HPDE6-E6E7 (cell line): ENCODE measurements at regions not wholly inside any gene's neighbourhood (a gene's known extent, or its start where the extent isn't known, plus 50 kb on each side); places are given as distances from the start of the nearest gene placed in this dataset.
"Not testable (repeated sequence)": the region's sequence is repeated elsewhere in the genome, so short reads cannot be mapped to it uniquely, and the experiment has no call there.

ENCODE experiments used
- DNase-seq: peaks from one replicate; pipeline ENCODE4 v3.0.0; 2011; ENCODE audit warnings: missing footprints; ENCODE audit errors: extremely low spot score

- DNase-seq: no peak
Observed at GRCh38 chr6:119821380-119821779, 471.8 kb upstream of the MAN1A1 start.

- DNase-seq: no peak
Observed at GRCh38 chr6:119818876-119819275, 469.3 kb upstream of the MAN1A1 start.

- DNase-seq: no peak
Observed at GRCh38 chr6:119814609-119815400, 465.2 kb upstream of the MAN1A1 start.

- no peak for DNase-seq
Observed at GRCh38 chr6:119802464-119802863, 452.9 kb upstream of the MAN1A1 start.

GRCh38 chr6:119801056-119801455 lies 451.5 kb upstream of the MAN1A1 start:
- DNase-seq: no peak

GRCh38 chr6:119800526-119800925 lies 451.0 kb upstream of the MAN1A1 start:
- no peak for DNase-seq

- DNase-seq: no peak
Observed at GRCh38 chr6:119799596-119800509, 450.3 kb upstream of the MAN1A1 start.

- no peak for DNase-seq
Observed at GRCh38 chr6:119791736-119792135, 442.2 kb upstream of the MAN1A1 start.

- DNase-seq: no peak
Observed at GRCh38 chr6:119781365-119781764, 431.8 kb upstream of the MAN1A1 start.

- DNase-seq: no peak
Observed at GRCh38 chr6:119768201-119768600, 418.6 kb upstream of the MAN1A1 start.

GRCh38 chr6:119764927-119765681 lies 415.5 kb upstream of the MAN1A1 start:
- DNase-seq: no peak

- DNase-seq: no peak
Observed at GRCh38 chr6:119760046-119760445, 410.5 kb upstream of the MAN1A1 start.

GRCh38 chr6:119758385-119758784 lies 408.8 kb upstream of the MAN1A1 start:
- no peak for DNase-seq

GRCh38 chr6:119757467-119757866 lies 407.9 kb upstream of the MAN1A1 start:
- DNase-seq: no peak

GRCh38 chr6:119749335-119749734 lies 399.8 kb upstream of the MAN1A1 start:
- no peak for DNase-seq

- not testable (repeated sequence) for DNase-seq
Observed at GRCh38 chr6:119748535-119748934, 399.0 kb upstream of the MAN1A1 start.

GRCh38 chr6:119742188-119742803 lies 392.7 kb upstream of the MAN1A1 start:
- DNase-seq: peak; percentile 20

- DNase-seq: no peak
Observed at GRCh38 chr6:119739769-119740168, 390.2 kb upstream of the MAN1A1 start.

- no peak for DNase-seq
Observed at GRCh38 chr6:119738425-119738824, 388.9 kb upstream of the MAN1A1 start.

GRCh38 chr6:119736296-119737021 lies 386.9 kb upstream of the MAN1A1 start:
- DNase-seq: no peak

GRCh38 chr6:119735530-119735929 lies 386.0 kb upstream of the MAN1A1 start:
- DNase-seq: no peak
